ENCODE measurements at regions not wholly inside any gene's neighbourhood (a gene's known extent, or its start where the extent isn't known, plus 50 kb on each side); places are given as distances from the start of the nearest gene placed in this dataset.
"Not testable (repeated sequence)": the region's sequence is repeated elsewhere in the genome, so short reads cannot be mapped to it uniquely, and the experiment has no call there.

DNA sequence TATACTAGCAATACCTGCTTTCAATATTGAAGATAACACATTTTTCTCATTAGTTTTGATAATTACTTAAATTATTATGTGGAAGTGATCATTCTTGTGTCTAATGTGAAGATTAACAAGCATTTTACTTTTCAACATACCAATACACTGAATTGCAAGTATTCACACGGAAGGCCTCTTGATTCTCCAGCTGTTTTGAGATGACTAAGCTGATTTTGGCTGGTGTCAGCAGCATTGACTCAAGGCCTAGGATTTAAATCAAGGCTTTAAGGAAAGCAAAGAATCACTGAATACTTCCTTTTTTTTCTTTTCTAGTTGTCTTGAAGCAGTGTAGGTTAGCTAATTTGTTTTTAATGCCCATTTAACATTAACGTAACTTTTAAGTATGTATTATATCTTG lies 373.7 kb downstream of the SRGAP2C start:
- Mint-ChIP-seq H3K36me3 (ENCODE audit: low read depth) (no peaks in the 10 kb centered on the region), H3K9me3 (ENCODE audit: low read depth) (no peaks in the 10 kb centered on the region), H3K27ac (ENCODE audit: unreplicated experiment) (peak overlapping the region; percentile 99), H3K4me1 (ENCODE audit: low read depth) (peaks cover 15% of the 10 kb centered on the region), H3K27me3 (ENCODE audit: low read depth) (no peaks in the 10 kb centered on the region), H3K4me3 (ENCODE audit: unreplicated experiment) (no peak overlapping the region)
- no peak for DNase-seq (ENCODE audit: low spot score)
- TF ChIP-seq, protein P1, sequence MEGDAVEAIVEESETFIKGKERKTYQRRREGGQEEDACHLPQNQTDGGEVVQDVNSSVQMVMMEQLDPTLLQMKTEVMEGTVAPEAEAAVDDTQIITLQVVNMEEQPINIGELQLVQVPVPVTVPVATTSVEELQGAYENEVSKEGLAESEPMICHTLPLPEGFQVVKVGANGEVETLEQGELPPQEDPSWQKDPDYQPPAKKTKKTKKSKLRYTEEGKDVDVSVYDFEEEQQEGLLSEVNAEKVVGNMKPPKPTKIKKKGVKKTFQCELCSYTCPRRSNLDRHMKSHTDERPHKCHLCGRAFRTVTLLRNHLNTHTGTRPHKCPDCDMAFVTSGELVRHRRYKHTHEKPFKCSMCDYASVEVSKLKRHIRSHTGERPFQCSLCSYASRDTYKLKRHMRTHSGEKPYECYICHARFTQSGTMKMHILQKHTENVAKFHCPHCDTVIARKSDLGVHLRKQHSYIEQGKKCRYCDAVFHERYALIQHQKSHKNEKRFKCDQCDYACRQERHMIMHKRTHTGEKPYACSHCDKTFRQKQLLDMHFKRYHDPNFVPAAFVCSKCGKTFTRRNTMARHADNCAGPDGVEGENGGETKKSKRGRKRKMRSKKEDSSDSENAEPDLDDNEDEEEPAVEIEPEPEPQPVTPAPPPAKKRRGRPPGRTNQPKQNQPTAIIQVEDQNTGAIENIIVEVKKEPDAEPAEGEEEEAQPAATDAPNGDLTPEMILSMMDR (IDR thresholded peaks at IDR 0.05), result no peak

DNA sequence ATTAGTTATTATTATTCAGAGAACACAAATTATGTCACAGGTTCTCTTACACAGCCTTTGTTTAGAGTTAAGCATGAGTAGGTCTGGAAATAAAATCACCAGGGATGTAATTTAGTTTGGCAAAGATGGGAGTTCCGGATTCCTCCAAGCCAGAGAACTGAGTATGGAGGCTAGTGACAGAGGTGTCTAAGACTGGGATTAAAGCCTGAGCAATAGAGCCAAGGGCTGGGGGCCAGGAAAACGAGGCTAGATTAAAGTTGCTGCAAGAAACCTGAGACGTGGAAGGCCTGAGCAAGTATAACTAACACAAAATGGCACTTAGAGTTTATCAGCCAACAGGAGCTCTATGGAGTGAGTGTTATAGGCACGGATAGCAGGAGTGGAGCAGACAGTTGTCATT lies 381.6 kb downstream of the SRGAP2C start:
- H3K27me3 Mint-ChIP-seq (ENCODE audit: low read depth), result no peaks in the 10 kb centered on the region
- DNase-seq (ENCODE audit: low spot score), result no peak
- no peaks in the 10 kb centered on the region for H3K36me3 Mint-ChIP-seq (ENCODE audit: low read depth)
- no peak overlapping the region for H3K27ac Mint-ChIP-seq (ENCODE audit: unreplicated experiment)
- H3K4me1 Mint-ChIP-seq (ENCODE audit: low read depth), result peaks cover 7% of the 10 kb centered on the region
- TF ChIP-seq, protein P1 (IDR thresholded peaks at IDR 0.05), result no peak
- no peak overlapping the region for H3K4me3 Mint-ChIP-seq (ENCODE audit: unreplicated experiment)
- H3K9me3 Mint-ChIP-seq (ENCODE audit: low read depth), result no peaks in the 10 kb centered on the region

DNA sequence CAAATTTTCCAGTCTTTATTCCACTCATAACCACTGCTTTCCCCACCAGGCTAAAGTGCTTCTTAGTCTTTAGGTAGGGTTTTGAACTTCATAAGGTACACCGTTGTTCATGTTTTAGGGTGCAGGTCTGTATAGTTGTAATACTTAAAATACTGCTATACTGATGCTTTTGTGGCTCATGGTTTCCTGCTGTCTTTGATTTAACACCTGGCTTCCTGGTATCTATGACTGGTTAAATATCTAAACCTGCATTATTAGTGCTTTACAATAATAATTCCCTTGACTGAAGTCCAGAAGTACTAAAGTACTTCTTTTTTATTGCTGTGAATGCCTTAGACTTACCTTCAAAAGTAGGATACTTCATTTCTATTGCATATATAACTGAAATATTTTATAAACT lies 384.7 kb downstream of the SRGAP2C start:
- no peak overlapping the region for H3K4me3 Mint-ChIP-seq (ENCODE audit: unreplicated experiment)
- TF ChIP-seq, protein P1 (IDR thresholded peaks at IDR 0.05), result no peak
- H3K4me1 Mint-ChIP-seq (ENCODE audit: low read depth), result peaks cover 9% of the 10 kb centered on the region
- H3K27me3 Mint-ChIP-seq (ENCODE audit: low read depth), result no peaks in the 10 kb centered on the region
- H3K9me3 Mint-ChIP-seq (ENCODE audit: low read depth), result no peaks in the 10 kb centered on the region
- no peak overlapping the region for H3K27ac Mint-ChIP-seq (ENCODE audit: unreplicated experiment)
- no peaks in the 10 kb centered on the region for H3K36me3 Mint-ChIP-seq (ENCODE audit: low read depth)
- DNase-seq (ENCODE audit: low spot score), result no peak

DNA sequence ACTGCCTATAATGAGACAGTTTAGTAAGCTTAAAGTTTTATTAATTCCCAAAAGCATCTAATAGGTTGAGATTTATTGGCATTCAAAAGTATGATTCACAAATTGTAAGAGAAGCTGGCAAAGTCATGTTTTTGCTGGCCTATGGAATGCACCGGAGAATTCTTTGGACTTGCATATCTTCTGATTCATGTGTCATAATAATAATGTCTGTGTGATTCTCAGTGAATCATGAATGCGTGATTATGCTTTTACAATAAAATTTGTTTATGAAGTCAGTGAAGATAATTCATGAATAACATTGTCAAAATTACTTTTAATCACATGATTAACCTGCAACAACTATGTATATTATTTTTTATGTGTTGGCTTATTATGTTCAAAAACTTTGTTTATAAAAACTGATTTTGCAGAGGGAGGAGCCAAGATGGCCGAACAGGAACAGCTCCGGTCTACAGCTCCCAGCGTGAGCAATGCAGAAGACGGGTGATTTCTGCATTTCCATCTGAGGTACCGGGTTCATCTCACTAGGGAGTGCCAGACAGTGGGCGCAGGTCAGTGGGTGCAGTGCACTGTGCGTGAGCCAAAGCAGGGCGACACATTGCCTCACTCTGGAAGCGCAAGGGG lies 389.2 kb downstream of the SRGAP2C start:
- peak overlapping the region; percentile 76 for H3K27ac Mint-ChIP-seq (ENCODE audit: unreplicated experiment)
- not testable (repeated sequence) for H3K9me3 Mint-ChIP-seq (ENCODE audit: low read depth); H3K27me3 Mint-ChIP-seq (ENCODE audit: low read depth); DNase-seq (ENCODE audit: low spot score); H3K4me1 Mint-ChIP-seq (ENCODE audit: low read depth); H3K4me3 Mint-ChIP-seq (ENCODE audit: unreplicated experiment); H3K36me3 Mint-ChIP-seq (ENCODE audit: low read depth)

DNA sequence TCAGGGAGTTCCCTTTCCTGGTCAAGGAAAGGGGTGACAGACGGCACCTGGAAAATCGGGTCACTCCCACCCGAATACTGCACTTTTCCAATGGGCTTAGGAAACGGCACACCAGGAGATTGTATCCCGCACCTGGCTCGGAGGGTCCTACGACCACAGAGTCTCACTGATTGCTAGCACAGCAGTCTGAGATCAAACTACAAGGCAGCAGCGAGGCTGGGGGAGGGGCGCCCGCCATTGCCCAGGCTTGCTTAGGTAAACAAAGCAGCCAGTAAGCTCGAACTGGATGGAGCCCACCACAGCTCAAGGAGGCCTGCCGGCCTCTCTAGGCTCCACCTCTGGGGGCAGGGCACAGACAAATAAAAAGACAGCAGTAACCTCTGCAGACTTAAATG lies 389.7 kb downstream of the SRGAP2C start:
- peak overlapping the region; percentile 76 for H3K27ac Mint-ChIP-seq (ENCODE audit: unreplicated experiment)
- H3K4me1 Mint-ChIP-seq (ENCODE audit: low read depth); DNase-seq (ENCODE audit: low spot score); H3K9me3 Mint-ChIP-seq (ENCODE audit: low read depth); H3K4me3 Mint-ChIP-seq (ENCODE audit: unreplicated experiment); H3K36me3 Mint-ChIP-seq (ENCODE audit: low read depth); H3K27me3 Mint-ChIP-seq (ENCODE audit: low read depth): not testable (repeated sequence)

DNA sequence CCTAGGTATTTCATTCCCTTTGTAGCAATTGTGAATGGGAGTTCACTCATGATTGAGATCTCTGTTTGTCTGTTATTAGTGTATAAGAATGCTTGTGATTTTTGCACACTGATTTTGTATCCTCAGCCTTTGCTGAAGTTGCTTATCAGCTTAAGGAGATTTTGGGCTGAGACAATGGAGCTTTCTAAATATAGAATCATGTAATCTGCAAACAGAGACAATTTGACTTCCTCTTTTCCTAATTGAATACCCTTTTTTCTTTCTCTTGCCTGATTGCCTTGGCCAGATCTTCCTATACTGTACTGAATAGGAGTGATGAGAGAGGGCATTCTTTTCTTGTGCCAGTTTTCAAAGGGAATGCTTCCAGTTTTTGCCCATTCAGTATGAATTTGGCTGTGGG lies 398.1 kb downstream of the SRGAP2C start:
- not testable (repeated sequence) for H3K27me3 Mint-ChIP-seq (ENCODE audit: low read depth); H3K4me1 Mint-ChIP-seq (ENCODE audit: low read depth); H3K27ac Mint-ChIP-seq (ENCODE audit: unreplicated experiment); DNase-seq (ENCODE audit: low spot score); H3K36me3 Mint-ChIP-seq (ENCODE audit: low read depth); H3K4me3 Mint-ChIP-seq (ENCODE audit: unreplicated experiment)
- H3K9me3 Mint-ChIP-seq (ENCODE audit: low read depth), result peaks cover 26% of the 10 kb centered on the region

All from chondrocyte (in vitro differentiated cells).